ENCODE measurements at regions not wholly inside any gene's neighbourhood (a gene's known extent, or its start where the extent isn't known, plus 50 kb on each side); places are given as distances from the start of the nearest gene placed in this dataset.

DNA sequence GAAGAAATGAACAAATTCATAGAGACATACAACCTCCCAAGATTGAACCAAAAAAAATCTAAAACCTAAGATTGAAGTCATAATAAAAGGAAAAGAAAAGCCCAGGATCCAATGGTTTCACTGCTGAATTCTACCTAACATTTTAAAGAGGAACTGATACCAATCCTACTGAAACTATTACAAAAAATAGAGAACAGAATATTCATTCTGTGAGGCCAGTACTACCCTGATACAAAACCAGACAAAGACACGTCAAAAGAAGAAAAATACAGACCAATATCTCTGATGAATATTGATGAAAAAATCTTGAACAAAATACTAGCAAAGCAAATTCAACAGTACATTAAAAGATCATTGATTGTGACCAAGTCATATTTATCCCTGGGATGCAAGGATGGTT, 128.5 kb upstream of the STEAP1 start:
- H3K9me3 ChIP-seq (ENCODE audit: severe bottlenecking) = no peaks in the 10 kb centered on the region
- H3K27ac ChIP-seq (ENCODE audit: poor library complexity, severe bottlenecking) = no peak overlapping the region
- H3K27me3 ChIP-seq (ENCODE audit: insufficient read depth, poor library complexity, severe bottlenecking) = no peaks in the 10 kb centered on the region
- no peaks in the 10 kb centered on the region for H3K36me3 ChIP-seq (ENCODE audit: low read depth)
- DNase-seq (ENCODE audit: low spot score) (no peak), ATAC-seq (ENCODE audit: low read depth) (no peak)
- TF ChIP-seq, protein P1, sequence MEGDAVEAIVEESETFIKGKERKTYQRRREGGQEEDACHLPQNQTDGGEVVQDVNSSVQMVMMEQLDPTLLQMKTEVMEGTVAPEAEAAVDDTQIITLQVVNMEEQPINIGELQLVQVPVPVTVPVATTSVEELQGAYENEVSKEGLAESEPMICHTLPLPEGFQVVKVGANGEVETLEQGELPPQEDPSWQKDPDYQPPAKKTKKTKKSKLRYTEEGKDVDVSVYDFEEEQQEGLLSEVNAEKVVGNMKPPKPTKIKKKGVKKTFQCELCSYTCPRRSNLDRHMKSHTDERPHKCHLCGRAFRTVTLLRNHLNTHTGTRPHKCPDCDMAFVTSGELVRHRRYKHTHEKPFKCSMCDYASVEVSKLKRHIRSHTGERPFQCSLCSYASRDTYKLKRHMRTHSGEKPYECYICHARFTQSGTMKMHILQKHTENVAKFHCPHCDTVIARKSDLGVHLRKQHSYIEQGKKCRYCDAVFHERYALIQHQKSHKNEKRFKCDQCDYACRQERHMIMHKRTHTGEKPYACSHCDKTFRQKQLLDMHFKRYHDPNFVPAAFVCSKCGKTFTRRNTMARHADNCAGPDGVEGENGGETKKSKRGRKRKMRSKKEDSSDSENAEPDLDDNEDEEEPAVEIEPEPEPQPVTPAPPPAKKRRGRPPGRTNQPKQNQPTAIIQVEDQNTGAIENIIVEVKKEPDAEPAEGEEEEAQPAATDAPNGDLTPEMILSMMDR (IDR thresholded peaks at IDR 0.05; ENCODE audit: poor library complexity, severe bottlenecking) = no peak
- H3K4me3 ChIP-seq (ENCODE audit: severe bottlenecking) = no peak overlapping the region
- no peaks in the 10 kb centered on the region for H3K4me1 ChIP-seq (ENCODE audit: insufficient read depth, poor library complexity, severe bottlenecking)

DNA sequence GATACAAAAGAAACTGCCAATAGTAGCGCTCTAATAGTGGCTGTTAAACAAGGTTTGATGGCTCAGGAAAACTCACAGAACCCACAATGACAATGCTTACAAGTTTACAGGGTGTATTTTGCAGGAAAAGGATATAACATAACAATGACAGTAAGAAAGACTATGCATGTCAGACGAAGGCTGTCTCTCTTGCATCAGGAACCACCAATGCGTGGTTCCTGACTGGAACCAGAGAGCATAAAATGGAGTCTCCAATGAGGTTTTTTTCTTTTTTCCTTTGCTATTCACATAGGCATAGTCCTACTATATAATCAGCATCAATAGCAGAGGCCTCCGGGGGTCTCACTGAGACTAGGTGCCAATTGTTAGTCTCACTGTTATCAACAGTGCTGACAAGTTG, 120.4 kb upstream of the STEAP1 start:
- Histone ChIP-seq H3K4me1 (ENCODE audit: insufficient read depth, poor library complexity, severe bottlenecking) (no peaks in the 10 kb centered on the region), H3K9me3 (ENCODE audit: severe bottlenecking) (no peaks in the 10 kb centered on the region), H3K27me3 (ENCODE audit: insufficient read depth, poor library complexity, severe bottlenecking) (peaks cover 7% of the 10 kb centered on the region), H3K4me3 (ENCODE audit: severe bottlenecking) (no peak overlapping the region), H3K27ac (ENCODE audit: poor library complexity, severe bottlenecking) (no peak overlapping the region), H3K36me3 (ENCODE audit: low read depth) (no peaks in the 10 kb centered on the region)
- DNase-seq (ENCODE audit: low spot score) (no peak), ATAC-seq (ENCODE audit: low read depth) (no peak)
- TF ChIP-seq, protein P1 (IDR thresholded peaks at IDR 0.05; ENCODE audit: poor library complexity, severe bottlenecking) = no peak

DNA sequence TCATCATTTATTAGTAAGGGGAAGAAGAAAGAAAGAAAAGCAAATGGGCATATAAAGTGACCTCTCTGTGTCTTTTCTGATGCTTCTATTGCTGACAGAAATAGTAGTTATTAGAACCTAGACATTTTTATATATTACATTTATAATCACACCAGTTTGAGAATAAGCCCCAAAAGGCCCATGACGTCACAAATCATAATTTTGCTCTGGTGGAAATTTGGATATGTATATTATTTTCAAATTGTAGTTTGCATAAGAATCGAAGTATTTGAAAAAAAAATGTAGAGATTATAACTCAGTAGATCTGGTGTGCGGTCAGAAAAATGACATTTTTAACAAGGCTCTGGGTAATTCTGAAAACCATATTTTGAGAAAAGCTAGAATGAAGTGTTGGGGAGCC, 101.2 kb upstream of the STEAP1 start:
- Histone ChIP-seq H3K4me3 (ENCODE audit: severe bottlenecking) (no peak overlapping the region), H3K36me3 (ENCODE audit: low read depth) (no peaks in the 10 kb centered on the region), H3K4me1 (ENCODE audit: insufficient read depth, poor library complexity, severe bottlenecking) (no peaks in the 10 kb centered on the region), H3K27me3 (ENCODE audit: insufficient read depth, poor library complexity, severe bottlenecking) (no peaks in the 10 kb centered on the region), H3K27ac (ENCODE audit: poor library complexity, severe bottlenecking) (no peak overlapping the region), H3K9me3 (ENCODE audit: severe bottlenecking) (peaks cover 2% of the 10 kb centered on the region)
- TF ChIP-seq, protein P1 (IDR thresholded peaks at IDR 0.05; ENCODE audit: poor library complexity, severe bottlenecking) = no peak
- ATAC-seq (ENCODE audit: low read depth) (no peak), DNase-seq (ENCODE audit: low spot score) (no peak)

DNA sequence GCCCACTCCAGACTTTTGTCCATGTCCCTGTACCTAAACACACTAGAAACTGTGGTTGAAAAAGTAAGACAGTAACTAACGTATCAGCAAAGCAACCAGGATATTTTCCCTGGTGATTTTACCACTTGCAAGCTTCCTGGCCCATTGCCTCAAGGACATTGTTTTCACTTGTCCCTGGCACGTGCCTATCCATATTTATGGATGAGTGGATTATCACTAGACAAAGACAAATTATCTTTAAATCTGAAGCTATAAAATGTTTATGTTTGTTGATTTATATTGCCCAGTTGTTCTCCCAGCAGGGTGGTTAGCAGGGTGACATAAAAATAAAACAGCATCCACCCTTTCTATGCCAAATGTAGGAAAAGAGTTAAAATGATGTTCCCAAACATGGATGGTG, 93.2 kb upstream of the STEAP1 start:
- Histone ChIP-seq H3K4me1 (ENCODE audit: insufficient read depth, poor library complexity, severe bottlenecking) (no peaks in the 10 kb centered on the region), H3K9me3 (ENCODE audit: severe bottlenecking) (peaks cover 2% of the 10 kb centered on the region), H3K36me3 (ENCODE audit: low read depth) (no peaks in the 10 kb centered on the region), H3K27ac (ENCODE audit: poor library complexity, severe bottlenecking) (no peak overlapping the region), H3K4me3 (ENCODE audit: severe bottlenecking) (no peak overlapping the region), H3K27me3 (ENCODE audit: insufficient read depth, poor library complexity, severe bottlenecking) (peaks cover 6% of the 10 kb centered on the region)
- DNase-seq (ENCODE audit: low spot score) (no peak), ATAC-seq (ENCODE audit: low read depth) (no peak)
- TF ChIP-seq, protein P1 (IDR thresholded peaks at IDR 0.05; ENCODE audit: poor library complexity, severe bottlenecking) = no peak

DNA sequence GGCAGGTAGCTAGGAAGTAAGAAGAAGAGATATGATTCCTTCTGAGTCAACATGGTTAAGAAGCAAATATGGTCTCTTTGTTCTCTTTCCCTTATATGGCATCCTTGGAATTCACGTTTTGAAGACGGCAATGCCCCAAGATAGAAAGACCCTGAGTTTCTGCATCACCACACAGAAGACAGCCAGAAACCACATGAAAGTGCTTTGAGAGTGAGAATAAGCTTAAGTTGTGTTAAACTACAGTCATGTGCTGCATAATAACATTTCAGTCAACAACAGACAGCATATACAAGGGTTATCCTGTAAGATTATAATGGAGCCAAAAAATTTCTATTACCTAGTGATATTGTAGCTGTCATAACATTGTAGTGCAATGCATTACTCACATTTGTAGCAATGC, 89.9 kb upstream of the STEAP1 start:
- H3K4me1 ChIP-seq (ENCODE audit: insufficient read depth, poor library complexity, severe bottlenecking) = no peaks in the 10 kb centered on the region
- H3K27ac ChIP-seq (ENCODE audit: poor library complexity, severe bottlenecking) = no peak overlapping the region
- H3K36me3 ChIP-seq (ENCODE audit: low read depth) = no peaks in the 10 kb centered on the region
- H3K4me3 ChIP-seq (ENCODE audit: severe bottlenecking) = no peak overlapping the region
- TF ChIP-seq, protein P1 (IDR thresholded peaks at IDR 0.05; ENCODE audit: poor library complexity, severe bottlenecking) = no peak
- H3K27me3 ChIP-seq (ENCODE audit: insufficient read depth, poor library complexity, severe bottlenecking) = peaks cover 6% of the 10 kb centered on the region
- ATAC-seq (ENCODE audit: low read depth) (no peak), DNase-seq (ENCODE audit: low spot score) (no peak)
- no peaks in the 10 kb centered on the region for H3K9me3 ChIP-seq (ENCODE audit: severe bottlenecking)

Data from RWPE2 (cell line).